Stimulated activated CD4-positive, alpha-beta T cell treated with anti-CD3 and anti-CD28 coated beads, TNF-alpha, amount 100 ng/mL, for 24 hours (primary cell): ENCODE measurements at regions not wholly inside any gene's neighbourhood (a gene's known extent, or its start where the extent isn't known, plus 50 kb on each side); places are given as distances from the start of the nearest gene placed in this dataset.

Experiments
- DNase-seq, 3 experiments: peaks; one replicate each; pipeline ENCODE4 v3.0.0-alpha.2; 2020; ENCODE audit warnings: low read depth in 3 of 3

DNA sequence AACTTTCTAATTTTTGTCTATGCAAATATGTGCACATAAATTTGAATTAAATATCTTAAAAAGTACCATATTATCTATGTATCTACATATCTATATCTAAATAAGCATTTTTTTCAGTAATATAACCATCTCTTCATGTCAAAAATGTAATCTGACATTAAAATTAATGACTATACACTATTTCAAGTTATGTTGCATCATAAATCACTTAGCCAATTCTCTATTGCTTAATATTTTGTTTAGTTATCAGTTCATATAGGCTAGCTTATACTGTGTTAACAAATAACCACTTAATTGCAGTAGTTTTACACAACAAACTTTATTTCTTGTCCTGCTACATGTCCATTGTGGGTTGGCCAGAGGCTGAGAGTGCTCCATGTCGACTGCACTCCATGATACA, 360.8 kb downstream of the EPM2A start:
- no peak for DNase-seq

DNA sequence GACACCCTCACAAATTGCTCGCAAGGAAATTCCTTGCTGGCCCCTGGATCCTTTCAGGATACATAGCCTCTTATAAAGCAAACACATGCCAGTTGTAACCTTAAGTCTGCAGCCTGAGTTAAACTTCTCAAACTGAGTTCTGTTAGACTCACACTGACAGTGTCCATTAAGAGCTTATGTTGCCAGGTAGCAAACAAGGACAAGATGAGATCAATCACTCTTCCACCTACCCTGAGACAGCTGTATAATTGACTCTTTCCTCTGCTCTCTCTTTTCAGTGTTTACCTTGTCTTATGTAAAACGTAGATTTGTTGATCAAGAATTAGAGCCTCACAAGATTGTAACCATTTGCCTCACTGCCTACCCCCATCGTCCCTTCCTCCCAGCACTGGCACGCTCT, 359.8 kb downstream of the EPM2A start:
- DNase-seq, result no peak

DNA sequence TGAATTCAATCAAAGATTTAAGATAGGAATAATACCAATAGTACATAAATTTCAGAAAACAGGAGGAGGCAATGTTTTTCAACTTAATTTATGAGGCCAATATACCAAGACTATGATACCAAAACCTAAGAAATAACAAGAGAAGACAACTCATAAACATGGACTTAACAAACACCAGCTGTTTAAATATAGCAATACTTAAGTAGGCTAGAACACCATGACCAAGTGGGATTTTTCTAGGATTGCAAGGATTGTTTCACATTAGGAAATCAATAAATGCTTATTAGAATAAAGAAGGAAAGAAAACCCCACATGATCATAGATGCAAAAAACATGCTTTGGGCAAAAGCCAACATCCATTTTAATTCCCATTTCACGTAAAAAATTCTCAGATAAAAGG, 355.1 kb downstream of the EPM2A start:
- no peak for DNase-seq

DNA sequence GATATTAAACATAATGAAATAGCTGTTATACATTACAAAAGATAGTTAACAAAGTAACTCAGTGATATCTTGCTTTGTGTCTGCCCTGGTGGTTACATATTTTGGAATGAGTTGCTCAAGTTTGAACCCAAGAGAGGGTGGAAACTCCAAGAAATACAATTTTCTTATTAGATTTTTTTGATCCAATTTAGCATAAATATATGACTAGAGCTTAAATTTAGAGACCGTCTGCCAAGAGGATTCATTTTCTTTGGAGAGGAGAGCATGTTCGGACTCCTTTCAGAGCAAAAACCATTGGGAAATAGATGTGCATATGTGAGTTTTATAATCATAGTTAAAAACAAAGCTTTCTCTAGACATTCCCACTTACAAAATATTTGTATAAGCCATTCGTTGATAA, 353.4 kb downstream of the EPM2A start:
- no peak for DNase-seq

DNA sequence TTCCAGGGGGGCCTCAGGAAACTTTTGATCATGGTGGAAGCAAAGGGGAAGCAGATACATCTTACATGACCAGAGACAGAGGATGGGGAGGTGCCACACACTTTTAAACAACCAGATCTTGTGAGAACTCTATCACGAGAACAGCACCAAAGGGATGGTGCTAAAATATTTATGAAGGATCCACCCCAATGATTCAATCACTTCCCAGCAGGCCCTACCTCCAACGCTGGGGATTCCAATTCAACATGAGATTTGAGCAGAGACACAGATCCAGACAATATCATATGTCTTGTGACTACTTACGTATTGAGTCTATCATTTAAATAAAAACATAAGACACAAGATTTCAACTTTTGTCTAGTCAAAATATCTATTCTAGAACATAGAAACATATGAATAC, 351.9 kb downstream of the EPM2A start:
- DNase-seq, result no peak

DNA sequence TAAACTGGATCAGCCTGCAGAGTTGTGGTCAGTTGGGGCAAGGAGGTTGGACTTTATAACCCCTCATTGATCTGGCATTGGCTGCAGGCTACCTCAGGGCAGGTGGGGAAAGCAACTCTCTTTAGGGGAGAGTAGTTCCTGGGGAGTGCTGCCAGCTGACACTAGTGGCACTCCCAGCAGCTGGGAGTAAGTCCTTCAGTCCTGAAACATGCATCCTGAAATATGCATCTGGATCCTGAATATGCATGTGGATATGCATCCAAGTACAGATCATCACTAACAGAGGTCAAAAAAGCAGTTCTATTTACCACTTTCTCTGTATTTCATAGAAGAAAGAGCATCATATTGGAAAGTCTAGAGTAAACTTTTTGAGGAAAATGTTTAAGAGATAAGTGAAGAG, 350.8 kb downstream of the EPM2A start:
- no peak for DNase-seq

DNA sequence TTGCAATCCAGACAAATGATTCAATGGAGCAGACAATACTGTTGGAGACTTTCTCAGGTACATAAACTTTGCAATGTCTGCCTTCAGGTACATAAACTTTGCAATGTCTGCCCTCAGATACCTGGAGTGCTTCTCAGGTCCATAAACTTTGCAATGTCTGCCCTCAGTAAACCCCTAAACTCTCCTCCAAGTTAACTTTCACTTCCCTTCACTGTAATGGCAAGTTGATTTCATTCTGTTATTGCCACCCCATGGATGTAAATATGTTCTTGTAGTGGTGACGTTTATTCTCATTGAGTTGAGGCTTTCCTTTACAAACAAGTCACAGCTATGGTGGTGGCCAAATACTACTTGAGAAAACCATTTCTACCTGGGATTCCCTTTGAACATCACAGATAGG, 338.8 kb downstream of the EPM2A start:
- DNase-seq, result no peak

DNA sequence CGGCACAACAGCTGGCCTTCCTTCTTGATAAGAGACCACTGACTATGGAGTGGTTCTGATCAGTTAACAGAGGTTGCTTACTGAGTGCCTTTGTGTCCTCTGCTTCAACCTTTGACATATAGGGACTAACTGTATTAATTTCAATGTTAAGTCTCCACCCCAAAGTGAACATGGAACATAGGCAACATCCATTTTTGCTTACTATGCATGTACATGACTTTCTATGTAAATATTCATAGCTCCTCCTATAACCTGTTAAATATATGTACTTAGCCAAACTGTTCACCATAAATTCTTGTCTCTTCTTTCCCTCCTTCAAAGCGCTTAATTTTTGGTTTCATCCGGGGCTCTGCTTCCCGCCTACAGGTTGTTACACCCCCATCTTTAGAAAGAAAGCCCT, 334.8 kb downstream of the EPM2A start:
- DNase-seq, result no peak

DNA sequence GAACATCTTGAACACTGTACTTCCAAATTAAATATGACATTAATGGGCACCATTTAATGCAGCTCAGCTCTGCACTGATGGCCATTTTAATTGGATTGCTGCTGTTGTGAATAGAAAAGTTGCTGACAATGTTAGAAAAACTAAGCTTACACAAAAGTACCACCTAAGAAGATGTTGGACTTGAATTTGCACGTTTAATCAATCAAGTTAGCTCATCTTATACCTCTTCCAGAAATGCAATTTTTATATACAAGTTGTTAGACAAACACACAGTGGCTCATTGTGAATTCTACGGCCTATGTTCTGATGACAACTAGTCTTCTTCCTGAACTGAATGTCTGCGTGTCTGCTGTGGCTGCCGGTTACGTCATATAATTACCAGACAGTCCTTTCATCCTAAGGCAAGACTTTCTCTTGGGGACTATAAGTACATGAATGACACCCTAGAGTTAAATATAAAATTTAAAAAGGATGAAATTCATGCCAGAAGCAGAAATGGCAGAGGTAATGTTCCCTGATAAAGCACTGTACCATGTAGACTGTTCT, 330.2 kb downstream of the EPM2A start:
- DNase-seq, result no peak

DNA sequence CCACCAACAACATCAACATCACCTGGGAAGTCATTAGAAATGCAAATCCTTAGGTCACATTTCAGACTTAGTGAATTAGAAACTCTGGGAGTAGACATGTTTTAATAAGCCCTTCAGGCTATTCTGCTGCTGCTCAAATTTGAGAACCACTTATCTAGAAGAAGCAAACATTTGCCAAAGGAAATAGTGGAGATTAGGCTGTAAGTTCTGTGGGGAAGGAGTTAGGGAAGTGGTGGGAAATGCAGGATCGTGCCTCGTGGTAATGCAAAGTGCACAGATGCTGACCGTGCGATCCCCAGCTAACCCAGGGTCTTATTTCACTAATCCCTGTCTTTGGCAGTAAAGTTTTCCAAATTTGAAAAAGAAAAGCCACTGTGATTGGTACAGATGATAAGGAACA, 328.5 kb downstream of the EPM2A start:
- DNase-seq, result no peak

DNA sequence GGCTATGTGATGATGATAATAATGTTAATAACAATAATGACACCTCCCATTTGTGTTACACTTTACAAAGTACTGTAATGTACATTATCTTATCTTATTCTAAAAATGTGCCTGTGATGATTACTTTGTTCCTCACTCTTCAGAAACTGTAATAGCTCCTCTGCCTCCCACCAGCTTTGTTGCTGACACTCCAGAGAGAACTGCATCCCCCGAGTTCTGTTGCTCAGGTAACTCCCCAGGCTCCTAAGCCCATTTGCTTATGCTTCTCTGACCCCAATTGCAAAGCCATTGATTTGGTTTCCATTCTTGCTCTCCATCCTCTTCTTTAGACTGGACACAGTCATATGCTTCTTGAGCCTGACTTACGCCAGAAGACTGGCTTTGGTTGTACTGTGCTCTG, 319.7 kb downstream of the EPM2A start:
- no peak for DNase-seq

DNA sequence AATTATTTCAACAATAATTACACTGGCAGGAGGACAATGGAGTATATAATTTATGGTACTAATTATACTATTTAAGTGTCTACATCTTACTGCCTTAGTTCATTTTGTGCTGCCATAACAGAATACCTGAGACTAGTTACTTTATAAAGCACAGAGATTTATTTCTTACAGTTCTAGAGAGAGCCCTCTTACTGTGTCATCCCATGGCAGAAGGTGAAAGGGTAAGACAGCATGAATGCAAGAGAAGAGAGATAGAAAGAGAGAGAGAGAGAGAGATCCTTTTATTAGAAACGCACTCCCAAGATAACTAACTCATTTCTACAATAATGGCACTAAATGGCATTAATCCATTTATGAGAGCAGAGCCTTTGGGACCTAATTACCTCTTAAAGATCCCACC, 314.7 kb downstream of the EPM2A start:
- DNase-seq, result no peak

DNA sequence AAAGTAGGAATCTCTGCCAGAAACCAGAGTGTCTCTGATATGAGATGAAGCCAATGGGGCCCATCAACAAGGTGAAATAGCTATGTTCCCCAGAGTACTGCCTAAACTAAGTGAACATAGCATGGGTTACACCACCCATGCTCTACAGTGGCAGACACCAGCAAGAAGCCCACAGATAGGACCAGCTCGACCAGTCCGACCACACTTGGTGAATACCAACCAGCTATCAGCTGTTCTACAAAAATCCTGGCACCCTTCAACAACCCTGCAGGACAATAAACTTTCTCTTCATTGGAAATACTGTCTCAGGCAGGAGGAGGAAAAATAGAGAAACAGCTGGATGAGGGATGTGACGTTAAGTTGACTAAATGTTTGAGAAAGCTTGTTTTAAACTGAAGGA, 311.4 kb downstream of the EPM2A start:
- no peak for DNase-seq

DNA sequence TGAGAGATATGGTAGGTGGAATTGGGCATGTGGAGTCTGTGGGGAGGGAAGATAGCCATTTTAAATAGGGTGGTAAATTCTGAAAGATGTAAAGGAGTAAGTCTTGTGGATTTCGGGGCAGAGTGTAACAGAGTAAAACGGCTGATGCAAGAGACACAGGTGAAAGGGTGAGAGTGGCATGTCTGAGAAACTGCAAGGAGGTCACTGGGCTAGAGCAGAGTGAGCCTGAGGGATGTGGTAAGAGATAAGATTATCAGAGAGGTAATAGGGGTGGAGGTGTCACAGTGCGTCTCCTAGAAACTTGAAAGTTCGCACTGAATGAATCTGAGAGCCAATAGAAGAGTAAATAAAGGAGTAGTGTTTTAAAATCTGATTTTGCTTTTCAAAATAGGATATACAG, 308.1 kb downstream of the EPM2A start:
- no peak for DNase-seq

DNA sequence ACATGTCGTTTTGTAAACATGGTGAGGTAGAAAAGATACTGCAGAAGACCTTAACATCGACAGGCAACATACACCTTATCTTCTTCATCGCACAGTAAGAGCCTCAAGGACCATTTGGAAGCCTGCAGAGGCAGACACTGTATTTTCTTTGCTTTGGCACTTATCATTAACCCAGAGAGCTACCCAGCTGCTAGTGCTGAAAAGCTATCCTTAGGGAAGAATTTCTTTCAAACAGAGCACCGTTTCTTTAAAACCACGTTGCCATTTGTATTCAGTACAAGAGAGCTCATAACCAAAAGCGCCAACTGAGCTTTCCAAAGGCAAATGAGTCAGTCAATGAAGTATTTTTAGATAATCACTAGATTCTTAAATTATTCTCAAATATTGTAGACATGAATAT, 306.6 kb downstream of the EPM2A start:
- no peak for DNase-seq

DNA sequence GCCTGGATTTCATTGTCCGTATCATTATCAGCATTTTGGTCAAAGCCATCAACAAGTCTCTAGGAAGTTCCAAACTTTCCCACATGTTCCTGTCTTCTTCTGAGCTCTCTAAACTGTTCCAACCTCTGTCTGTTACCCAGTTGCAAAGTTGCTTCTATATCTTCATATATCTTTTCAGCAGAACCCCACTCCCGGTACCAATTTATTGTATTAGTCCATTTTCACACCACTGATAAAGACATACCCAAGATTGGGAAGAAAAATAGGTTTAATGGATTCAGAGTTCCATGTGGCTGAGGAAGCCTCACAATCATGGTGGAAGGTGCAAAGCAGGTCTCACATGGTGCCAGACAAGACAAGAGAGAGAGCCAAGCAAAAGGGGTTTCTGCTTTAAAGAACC, 293.2 kb downstream of the EPM2A start:
- no peak for DNase-seq

DNA sequence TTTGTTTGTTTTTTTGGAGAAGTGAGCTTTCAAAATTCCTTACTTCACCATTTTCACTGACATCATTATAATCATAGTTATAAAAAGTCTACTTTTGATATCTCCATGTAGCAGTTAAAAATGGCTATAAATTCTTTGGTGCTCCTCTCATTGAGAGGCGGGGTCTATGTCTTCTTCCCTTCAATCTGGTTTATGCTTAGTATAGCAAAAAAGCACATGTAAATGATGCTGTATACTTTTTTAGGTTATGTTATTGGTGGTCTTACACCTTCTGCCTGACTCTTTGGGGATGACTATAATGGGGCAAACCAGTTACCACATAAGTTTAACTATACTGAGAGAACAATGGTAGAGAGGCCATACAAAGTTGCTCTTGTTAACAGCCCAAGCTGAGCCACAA, 289.6 kb downstream of the EPM2A start:
- DNase-seq, result no peak

DNA sequence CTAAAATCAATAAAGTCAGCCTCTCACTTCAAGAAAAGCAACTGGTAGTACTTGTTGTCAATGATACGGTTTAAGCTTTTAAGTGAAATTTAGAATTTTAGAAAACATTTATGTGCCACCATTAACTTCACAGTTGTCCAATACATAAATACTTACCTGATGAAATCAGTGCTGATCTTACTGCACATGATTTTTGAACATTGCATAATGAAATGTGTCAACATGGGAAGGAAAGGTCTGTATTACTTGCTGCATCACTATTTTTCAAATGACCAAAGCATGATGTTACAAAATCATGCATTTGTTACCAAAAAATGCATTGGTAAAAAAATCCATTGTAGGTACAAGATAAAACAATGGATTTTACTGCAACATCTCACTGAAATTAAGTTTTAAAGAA, 284.3 kb downstream of the EPM2A start:
- no peak for DNase-seq

DNA sequence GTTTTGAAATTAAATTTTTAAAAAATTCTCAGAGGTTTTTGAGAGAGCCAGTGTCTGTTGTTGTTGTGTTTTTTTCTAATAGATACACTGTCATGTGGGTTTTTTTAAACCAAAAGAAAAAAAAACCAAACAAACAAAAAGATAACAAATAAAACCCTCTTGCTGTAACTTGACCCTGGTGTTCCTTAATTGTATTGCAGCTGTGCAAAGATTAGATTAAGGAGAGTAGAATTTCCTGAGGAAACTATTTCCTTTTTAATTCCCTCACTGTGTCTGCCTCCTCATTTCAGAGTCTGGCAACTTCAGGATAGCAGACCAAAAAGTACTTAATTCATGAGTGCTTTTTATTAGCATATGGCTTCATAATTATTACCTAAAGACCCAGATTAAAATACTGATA, 281.9 kb downstream of the EPM2A start:
- no peak for DNase-seq

DNA sequence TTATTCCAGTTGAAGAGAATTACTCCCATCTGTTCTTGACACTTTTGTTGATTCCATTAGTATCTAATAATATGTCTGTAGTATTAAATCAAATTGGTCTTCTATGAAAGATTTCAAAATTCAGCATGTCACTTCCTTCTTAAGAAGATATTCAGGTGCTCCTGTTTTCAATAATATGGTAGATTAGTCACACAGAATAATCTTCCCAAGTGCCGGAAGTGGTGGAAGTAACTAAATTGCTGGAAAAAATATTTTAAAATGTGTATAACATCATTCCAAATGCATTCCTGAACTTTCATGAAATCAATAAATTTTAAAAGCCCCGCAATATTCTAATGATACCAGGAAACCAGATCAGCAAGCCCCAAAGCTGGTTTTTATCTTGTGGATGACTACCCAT, 281.3 kb downstream of the EPM2A start:
- DNase-seq, result no peak

DNA sequence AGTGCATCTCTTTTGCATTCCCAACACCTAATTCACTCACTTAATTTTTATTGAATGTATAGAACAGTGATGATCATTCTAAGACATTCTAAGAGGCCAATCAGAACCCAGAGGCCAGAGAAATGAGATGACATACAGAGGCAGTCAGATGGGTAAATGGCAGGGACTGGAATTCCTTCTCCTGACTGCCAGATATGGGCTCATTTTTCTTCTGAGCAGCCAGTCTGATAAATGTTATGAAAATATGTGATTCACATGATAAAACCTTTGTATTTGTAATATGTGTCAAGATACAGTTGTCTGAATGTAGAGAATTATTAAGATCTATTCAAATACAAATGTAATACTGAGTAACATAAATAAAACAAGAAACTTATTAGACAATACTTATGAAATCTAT, 277.8 kb downstream of the EPM2A start:
- DNase-seq, result no peak

DNA sequence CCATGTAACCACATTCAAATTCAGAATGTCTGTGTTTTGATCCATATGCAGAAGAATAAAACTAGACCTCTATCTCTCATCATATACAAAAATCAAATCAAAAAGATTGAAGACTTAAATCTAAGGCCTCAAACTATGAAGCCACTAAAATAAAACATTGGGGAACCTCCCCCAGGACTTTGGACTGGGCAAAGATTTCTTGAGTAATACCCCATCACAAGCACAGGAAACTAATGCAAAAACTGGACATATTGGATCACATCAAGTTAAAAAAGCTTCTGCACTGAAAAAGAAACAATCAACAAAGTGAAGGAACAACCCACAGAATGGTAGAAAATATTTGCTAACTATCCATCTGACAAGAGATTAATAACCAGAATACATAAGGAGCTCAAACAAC, 266.8 kb downstream of the EPM2A start:
- DNase-seq, result no peak

DNA sequence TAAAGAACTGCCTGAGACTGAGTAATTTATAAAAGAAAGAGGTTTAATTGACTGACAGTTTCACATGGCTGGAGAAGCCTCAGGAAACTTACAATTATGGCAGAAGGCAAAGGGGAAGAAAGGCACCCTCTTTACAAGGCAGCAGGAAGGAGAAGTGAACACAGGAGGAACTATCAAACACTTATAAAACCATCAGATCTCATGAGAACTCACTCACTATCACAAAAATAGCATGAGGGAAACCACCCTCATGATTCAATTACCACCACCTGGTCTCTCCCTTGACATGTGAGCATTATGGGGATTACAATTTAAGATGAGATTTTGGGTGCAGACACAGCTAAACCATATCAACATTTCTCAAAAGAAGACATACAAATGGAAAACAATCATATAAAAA, 266.3 kb downstream of the EPM2A start:
- no peak for DNase-seq

DNA sequence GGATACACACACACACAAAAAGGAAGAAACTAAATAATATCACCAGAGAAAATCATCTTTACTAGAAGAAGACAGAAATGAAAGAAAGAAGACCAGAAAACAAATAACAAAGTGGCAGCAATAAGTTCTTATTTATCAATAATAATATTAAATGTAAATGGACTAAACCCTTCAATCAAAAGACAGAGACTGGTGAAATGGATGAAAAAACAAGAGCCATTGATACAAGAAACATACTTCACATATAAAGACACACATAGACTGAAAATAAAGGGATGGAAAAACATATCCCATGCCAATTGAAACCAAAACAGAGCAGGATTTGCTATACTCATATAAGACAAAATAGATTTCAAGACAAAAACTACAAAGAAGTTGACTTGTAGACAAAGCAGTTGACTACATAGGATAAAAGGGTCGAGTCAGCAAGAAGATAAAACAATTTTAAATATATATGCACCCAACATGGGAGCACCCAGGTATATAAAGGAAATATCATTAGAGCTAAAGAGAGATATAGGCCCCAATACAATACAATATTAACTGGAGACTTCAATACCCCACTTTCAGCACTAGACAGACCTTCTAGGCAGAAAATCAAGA, 259.4 kb downstream of the EPM2A start:
- no peak for DNase-seq

DNA sequence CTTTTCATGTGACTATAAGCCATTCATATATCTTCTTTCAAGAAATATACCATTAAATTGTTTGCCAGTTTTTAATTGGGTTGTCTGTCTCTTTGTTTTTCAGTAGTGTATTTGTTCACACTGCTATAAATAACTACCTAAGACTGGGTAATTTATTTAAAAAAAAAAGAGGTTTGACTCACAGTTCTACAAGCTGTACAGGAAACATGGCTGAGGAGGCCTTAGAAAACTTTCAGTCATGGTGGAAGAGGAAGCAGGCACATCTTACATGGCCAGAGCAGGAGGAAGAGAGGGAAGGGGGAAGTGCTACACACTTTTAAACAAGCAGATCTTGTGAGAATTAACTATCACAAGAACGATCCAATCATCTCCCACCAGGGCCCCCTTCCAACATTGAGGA, 255.3 kb downstream of the EPM2A start:
- DNase-seq, result no peak
